SH-SY5Y (cell line): ENCODE measurements at regions not wholly inside any gene's neighbourhood (a gene's known extent, or its start where the extent isn't known, plus 50 kb on each side); places are given as distances from the start of the nearest gene placed in this dataset.

ENCODE experiments used
- GATA2 ChIP-seq: IDR thresholded peaks from 2 replicates; pipeline ENCODE4 v1.6.1; 2011; ENCODE audit warnings: mild to moderate bottlenecking, low read depth, low read length
- GATA3 ChIP-seq: IDR thresholded peaks from 2 replicates; pipeline ENCODE4 v1.6.1; 2011; ENCODE audit warnings: low read depth, mild to moderate bottlenecking, low read length, moderate library complexity

DNA sequence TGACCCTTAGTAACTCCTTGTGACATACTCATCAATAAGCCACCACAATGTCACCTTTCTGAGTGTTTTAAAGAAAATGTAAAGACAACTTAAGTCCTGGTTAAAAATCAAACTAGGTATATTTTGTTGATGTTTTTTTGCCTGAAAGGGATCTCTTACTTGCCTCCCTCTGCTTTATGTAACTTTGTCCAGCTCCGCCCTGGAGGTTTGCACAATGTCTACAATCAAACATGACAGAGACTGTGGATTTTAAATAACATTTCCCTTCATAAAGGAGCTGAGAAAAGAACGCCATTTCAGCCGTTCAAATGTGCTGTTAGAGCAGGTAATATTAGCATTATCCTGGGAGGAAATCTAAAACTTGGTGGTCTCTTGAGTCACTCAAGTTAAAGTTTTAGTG, 613.9 kb downstream of the SOX5 start:
- TF ChIP-seq GATA2, result no peak
- TF ChIP-seq GATA3, result no peak
